ENCODE measurements at regions not wholly inside any gene's neighbourhood (a gene's known extent, or its start where the extent isn't known, plus 50 kb on each side); places are given as distances from the start of the nearest gene placed in this dataset.

GRCh38 chr11:69211540-69211919, 55.8 kb downstream of the SMIM38 start:
- TF ChIP-seq CTCF (conservative IDR thresholded peaks at IDR 0.05) = no peak
- no peak overlapping the region for H3K27ac ChIP-seq

- no peak overlapping the region for H3K27ac ChIP-seq
- peak; percentile 65 for TF ChIP-seq CTCF (conservative IDR thresholded peaks at IDR 0.05)
Measured at GRCh38 chr11:69211920-69212797, 56.4 kb downstream of the SMIM38 start.

GRCh38 chr11:69212798-69213110, 57.0 kb downstream of the SMIM38 start:
- no peak for TF ChIP-seq CTCF (conservative IDR thresholded peaks at IDR 0.05)
- H3K27ac ChIP-seq = no peak overlapping the region

GRCh38 chr11:69213316-69213715, 57.6 kb downstream of the SMIM38 start:
- no peak overlapping the region for H3K27ac ChIP-seq
- no peak for TF ChIP-seq CTCF (conservative IDR thresholded peaks at IDR 0.05)

GRCh38 chr11:69213964-69214363, 58.2 kb downstream of the SMIM38 start:
- no peak for TF ChIP-seq CTCF (conservative IDR thresholded peaks at IDR 0.05)
- H3K27ac ChIP-seq = no peak overlapping the region

- TF ChIP-seq CTCF (conservative IDR thresholded peaks at IDR 0.05) = no peak
- H3K27ac ChIP-seq = no peak overlapping the region
Measured at GRCh38 chr11:69215216-69215615, 59.5 kb downstream of the SMIM38 start.

- TF ChIP-seq CTCF (conservative IDR thresholded peaks at IDR 0.05) = no peak
- no peak overlapping the region for H3K27ac ChIP-seq
Measured at GRCh38 chr11:69215784-69216415, 60.2 kb downstream of the SMIM38 start.
